A673 (cell line): ENCODE measurements at regions not wholly inside any gene's neighbourhood (a gene's known extent, or its start where the extent isn't known, plus 50 kb on each side); places are given as distances from the start of the nearest gene placed in this dataset.

Experiments used
- CTCF ChIP-seq: fragments of 300-800, 200-600 bp; sonication (generic); conservative IDR thresholded peaks from 2 replicates; pipeline ENCODE4 v1.5.1; 2017; ENCODE audit warnings: low read depth, mild to moderate bottlenecking, antibody characterized with exemption, low read length, moderate library complexity, mixed read lengths
- EZH2 ChIP-seq: fragments of 200-600 bp; sonication (generic); IDR thresholded peaks from 2 replicates; pipeline ENCODE4 v1.6.1; 2017; ENCODE audit warnings: borderline replicate concordance, low read depth, mild to moderate bottlenecking, mixed read lengths, antibody characterized with exemption, low read length; ENCODE audit not compliant: poor library complexity, severe bottlenecking

- no peak for TF ChIP-seq EZH2
- TF ChIP-seq CTCF = no peak
These were observed 87.8 kb upstream of the BMP2K start for GRCh38 chr4:78688366-78688765.
